Astrocyte of the cerebellum (primary cell): ENCODE measurements at regions not wholly inside any gene's neighbourhood (a gene's known extent, or its start where the extent isn't known, plus 50 kb on each side); places are given as distances from the start of the nearest gene placed in this dataset.

Source experiments
- DNase-seq: peaks from one replicate; pipeline ENCODE4 v3.0.0-alpha.2; 2011; ENCODE audit warnings: low read depth
- H3K4me3 ChIP-seq: 2 replicates; pipeline ENCODE4 v1.5.1; 2011; ENCODE audit warnings: mild to moderate bottlenecking, low read depth, low read length, moderate library complexity
- in situ Hi-C: cut with HindIII; loops from 2 replicates; pipeline ENCODE4 v1.10.0; 2017; ENCODE audit warnings: low sequenced_read_pairs
- TF ChIP-seq, protein P1 (sequence below): IDR thresholded peaks from 2 replicates; pipeline ENCODE4 v1.5.1; 2012; ENCODE audit warnings: low read length, low read depth, moderate library complexity, mild to moderate bottlenecking; ENCODE audit errors: missing control alignments

DNA sequence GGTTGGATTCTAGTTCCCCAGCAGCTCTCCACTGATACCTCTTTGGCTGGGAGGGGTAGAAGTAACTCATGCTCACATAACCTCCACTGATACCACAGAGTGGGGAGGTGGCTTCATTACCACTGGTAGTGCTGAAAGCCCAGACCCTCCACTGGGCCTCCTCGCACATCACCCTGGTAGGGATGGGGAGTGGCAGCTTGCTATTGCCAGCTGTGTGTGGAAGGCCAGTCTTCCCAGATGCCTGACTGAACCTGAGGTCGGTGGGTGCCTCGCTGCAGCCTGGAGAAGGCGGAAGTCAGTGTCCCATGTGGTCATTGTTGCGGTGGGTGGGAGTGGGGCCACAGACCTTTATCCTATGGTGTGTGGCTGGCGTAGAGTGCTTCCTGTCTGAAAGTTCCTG lies 138.0 kb downstream of the TAF11L14 start:
- TF ChIP-seq, protein P1, sequence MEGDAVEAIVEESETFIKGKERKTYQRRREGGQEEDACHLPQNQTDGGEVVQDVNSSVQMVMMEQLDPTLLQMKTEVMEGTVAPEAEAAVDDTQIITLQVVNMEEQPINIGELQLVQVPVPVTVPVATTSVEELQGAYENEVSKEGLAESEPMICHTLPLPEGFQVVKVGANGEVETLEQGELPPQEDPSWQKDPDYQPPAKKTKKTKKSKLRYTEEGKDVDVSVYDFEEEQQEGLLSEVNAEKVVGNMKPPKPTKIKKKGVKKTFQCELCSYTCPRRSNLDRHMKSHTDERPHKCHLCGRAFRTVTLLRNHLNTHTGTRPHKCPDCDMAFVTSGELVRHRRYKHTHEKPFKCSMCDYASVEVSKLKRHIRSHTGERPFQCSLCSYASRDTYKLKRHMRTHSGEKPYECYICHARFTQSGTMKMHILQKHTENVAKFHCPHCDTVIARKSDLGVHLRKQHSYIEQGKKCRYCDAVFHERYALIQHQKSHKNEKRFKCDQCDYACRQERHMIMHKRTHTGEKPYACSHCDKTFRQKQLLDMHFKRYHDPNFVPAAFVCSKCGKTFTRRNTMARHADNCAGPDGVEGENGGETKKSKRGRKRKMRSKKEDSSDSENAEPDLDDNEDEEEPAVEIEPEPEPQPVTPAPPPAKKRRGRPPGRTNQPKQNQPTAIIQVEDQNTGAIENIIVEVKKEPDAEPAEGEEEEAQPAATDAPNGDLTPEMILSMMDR = no peak
- in situ Hi-C loops = no loop called here
- no peak overlapping the region for H3K4me3 ChIP-seq
- no peak for DNase-seq

DNA sequence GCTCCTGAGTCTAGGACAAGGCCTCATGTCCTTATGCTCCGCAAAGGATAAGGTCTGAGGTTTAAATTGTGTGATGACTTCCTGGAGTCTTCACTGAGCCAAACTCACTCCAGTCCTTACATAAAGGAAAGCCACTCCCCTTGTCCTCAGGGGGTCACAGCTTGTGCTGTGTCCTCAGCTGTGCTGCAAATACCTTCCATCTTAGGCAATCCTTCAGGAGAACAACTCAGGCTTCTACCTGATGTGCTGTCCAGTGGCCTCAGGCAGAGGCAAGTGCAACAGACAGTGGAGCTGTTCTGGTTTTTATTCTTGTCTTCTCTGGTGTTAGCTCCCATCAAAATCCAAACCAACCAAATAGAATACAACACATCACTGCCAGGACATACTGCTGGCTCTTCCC lies 151.5 kb downstream of the TAF11L14 start:
- no peak for DNase-seq
- in situ Hi-C loops = no loop called here
- no peak overlapping the region for H3K4me3 ChIP-seq
- TF ChIP-seq, protein P1 = no peak

DNA sequence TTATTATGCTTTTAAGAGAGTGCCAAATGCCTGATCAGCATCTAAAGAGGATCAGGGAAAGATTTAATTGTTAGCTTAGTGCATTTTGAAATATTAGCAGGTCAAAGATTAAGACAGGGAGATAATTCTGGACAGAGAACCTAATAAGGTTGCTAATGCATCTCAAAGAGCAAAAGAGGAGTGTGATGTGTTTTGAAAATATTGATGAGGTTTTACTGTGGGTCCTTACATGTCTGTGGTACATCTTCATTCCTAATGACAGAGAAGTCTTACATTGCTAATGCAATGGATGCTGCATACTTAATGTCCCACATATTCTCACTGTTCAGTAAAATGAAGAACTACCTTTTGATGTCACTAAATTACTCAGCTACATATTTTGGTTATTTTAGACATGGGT lies 154.1 kb downstream of the TAF11L14 start:
- no peak overlapping the region for H3K4me3 ChIP-seq
- TF ChIP-seq, protein P1 = no peak
- in situ Hi-C loops = no loop called here
- no peak for DNase-seq

DNA sequence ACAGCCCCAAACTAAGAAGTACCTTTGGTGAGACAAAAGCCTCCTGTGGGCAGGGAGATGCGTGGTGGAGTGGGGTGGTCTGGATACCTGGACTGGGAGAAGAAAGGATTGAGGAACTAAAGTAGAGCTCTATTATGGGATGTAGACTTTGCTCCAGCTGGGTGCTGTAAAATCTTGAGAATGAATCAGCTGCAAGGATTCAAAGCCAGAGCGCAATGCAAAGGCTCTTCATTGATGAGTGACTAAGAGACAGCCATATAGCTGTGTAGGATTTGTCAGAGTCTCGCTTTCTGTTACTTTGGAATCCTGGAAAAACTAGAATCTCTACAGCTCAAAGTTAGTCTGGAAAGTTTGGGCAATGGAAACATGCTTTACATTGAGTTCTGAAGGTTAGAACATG lies 159.9 kb downstream of the TAF11L14 start:
- in situ Hi-C loops = no loop called here

DNA sequence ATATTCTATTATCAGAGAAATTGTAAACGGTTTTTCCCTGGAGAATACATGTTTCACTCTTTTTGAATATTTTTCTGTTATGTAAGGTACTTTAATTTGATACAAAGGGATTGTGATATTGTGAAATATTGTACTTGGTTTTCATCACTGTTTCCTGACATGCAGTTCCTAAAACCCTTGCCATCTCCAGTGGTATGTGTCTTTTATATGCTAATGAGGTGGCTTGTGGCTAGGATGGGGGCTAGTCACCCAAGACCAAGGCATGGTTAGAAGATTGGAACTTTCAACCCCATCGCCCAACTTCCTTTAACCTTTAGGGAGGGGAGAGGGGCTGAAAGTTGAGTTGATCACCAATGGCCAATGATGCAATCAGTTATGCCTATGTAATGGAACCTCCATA lies 160.6 kb downstream of the TAF11L14 start:
- no peak for DNase-seq
- no peak overlapping the region for H3K4me3 ChIP-seq
- in situ Hi-C loops = no loop called here
- TF ChIP-seq, protein P1 = no peak

More for the DNA sequence above, 159.9 kb downstream of the TAF11L14 start:
- no peak for DNase-seq
- TF ChIP-seq, protein P1 = no peak
- H3K4me3 ChIP-seq = no peak overlapping the region

DNA sequence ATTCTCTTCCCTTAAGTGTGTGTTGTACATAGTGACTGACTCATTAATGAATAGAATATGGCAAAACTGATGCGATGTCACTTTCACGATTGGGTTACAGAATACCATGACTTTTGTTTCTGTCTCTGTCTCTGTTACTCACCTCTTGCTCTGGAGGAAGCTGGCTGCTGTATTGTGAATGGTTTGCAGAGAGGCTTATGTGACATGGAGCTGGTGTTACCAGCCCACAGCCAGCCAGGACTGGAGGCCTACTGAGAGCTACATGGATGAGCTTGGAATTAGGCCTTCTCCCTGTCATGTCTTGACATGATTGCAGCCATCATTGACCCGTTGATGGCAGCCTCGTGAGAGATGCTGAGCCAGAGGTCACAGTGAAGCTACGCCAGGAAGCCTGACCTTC lies 161.9 kb downstream of the TAF11L14 start:
- in situ Hi-C loops = no loop called here
- DNase-seq = no peak

More for the DNA sequence above, 161.9 kb downstream of the TAF11L14 start:
- H3K4me3 ChIP-seq = no peak overlapping the region
- TF ChIP-seq, protein P1 = no peak
